ENCODE measurements at regions not wholly inside any gene's neighbourhood (a gene's known extent, or its start where the extent isn't known, plus 50 kb on each side); places are given as distances from the start of the nearest gene placed in this dataset.

- TF ChIP-seq CTCF (IDR thresholded peaks at IDR 0.05; ENCODE audit: unreplicated experiment): no peak
- no peaks in the 10 kb centered on the region for H3K4me1 Mint-ChIP-seq (ENCODE audit: low read depth, unreplicated experiment)
- H3K36me3 Mint-ChIP-seq (ENCODE audit: insufficient read depth, unreplicated experiment): no peaks in the 10 kb centered on the region
- no peak overlapping the region for H3K4me3 Mint-ChIP-seq (ENCODE audit: low read depth, unreplicated experiment)
- DNase-seq: no peak
- peaks cover 49% of the 10 kb centered on the region for H3K27me3 Mint-ChIP-seq (ENCODE audit: unreplicated experiment)
- CTCF ChIA-PET: no interaction called here
- BruUV-seq (replicated peaks): no TSS peak
- peaks cover 4% of the 10 kb centered on the region for H3K9me3 Mint-ChIP-seq (ENCODE audit: low read depth, unreplicated experiment)
- intact Hi-C loops (cut with micrococcal nuclease; ENCODE audit: unreplicated experiment): no loop called here
- no peak overlapping the region for H3K27ac Mint-ChIP-seq (ENCODE audit: unreplicated experiment)
Measured at GRCh38 chr3:23152989-23153388, 50.1 kb upstream of the UBE2E2 start.

All from Calu3 (cell line).